Ishikawa (cell line): ENCODE measurements at regions not wholly inside any gene's neighbourhood (a gene's known extent, or its start where the extent isn't known, plus 50 kb on each side); places are given as distances from the start of the nearest gene placed in this dataset.

ENCODE experiments used
- MAX ChIP-seq: IDR thresholded peaks from 2 replicates; pipeline ENCODE4 v1.6.1; 2012
- TCF12 ChIP-seq: IDR thresholded peaks from 2 replicates; pipeline ENCODE4 v1.6.1; 2012; ENCODE audit warnings: low read depth

GRCh38 chr18:34494359-34494696 is 215.8 kb upstream of the DTNA start:
- TF ChIP-seq MAX: no peak
- TF ChIP-seq TCF12: no peak
